ENCODE measurements at regions not wholly inside any gene's neighbourhood (a gene's known extent, or its start where the extent isn't known, plus 50 kb on each side); places are given as distances from the start of the nearest gene placed in this dataset.
A peak's percentile ranks its signal among the peaks of the same experiment; 100 is the strongest.
"Not testable (repeated sequence)": the region's sequence is repeated elsewhere in the genome, so short reads cannot be mapped to it uniquely, and the experiment has no call there.

DNA sequence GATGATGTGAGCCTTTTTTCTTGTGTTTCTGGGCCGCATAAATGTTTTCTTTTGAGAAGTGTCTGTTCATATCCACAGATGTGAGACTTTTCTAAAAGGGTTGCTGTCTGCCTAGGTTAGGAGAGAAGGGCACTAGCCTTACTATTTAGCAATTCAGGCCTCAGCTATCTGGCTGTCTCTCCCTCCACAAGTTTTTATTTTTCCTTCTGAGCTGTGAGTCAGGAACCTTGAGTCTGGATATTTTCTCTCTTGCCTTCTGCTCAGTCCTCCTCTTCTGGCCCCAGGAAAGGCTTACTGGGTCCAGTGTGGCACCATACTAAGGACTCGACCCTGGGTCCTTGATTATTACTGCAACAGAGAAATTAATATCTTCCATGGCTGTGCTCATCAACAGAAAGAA is 187.6 kb downstream of the CSNK1G3 start:
- H3K9ac ChIP-seq (ENCODE audit: low read length), result no peak overlapping the region
- no peak overlapping the region for H3K4me3 ChIP-seq (ENCODE audit: low read length)
- H3K79me1 ChIP-seq (ENCODE audit: low read length), result no peaks in the 10 kb centered on the region
- no peak overlapping the region for H2AK5ac ChIP-seq (ENCODE audit: low read length)
- no peak overlapping the region for H3K23ac ChIP-seq (ENCODE audit: low read length)
- H3K18ac ChIP-seq (ENCODE audit: low read length), result no peak overlapping the region
- no peaks in the 10 kb centered on the region for H3K4me1 ChIP-seq (ENCODE audit: control insufficient read depth, low read depth, low read length)
- no peak overlapping the region for H3K56ac ChIP-seq (ENCODE audit: low read length)
- whole genome bisulfite sequencing (ENCODE audit: extremely low coverage, insufficient coverage, low lambda C conversion rate), result no CpG with 5 or more reads among the region's 2 CpGs
- H3K4me2 ChIP-seq (ENCODE audit: low read length), result no peak overlapping the region
- H3K79me2 ChIP-seq (ENCODE audit: control insufficient read depth, insufficient read depth, low read length), result no peaks in the 10 kb centered on the region
- no peak overlapping the region for H2BK15ac ChIP-seq (replicated peaks; ENCODE audit: low read depth)
- H3K27me3 ChIP-seq (ENCODE audit: insufficient read depth, low read length, poor library complexity), result no peaks in the 10 kb centered on the region
- H2BK120ac ChIP-seq (ENCODE audit: low read depth, low read length), result no peak overlapping the region
- no peak overlapping the region for H3K4ac ChIP-seq (ENCODE audit: low read depth, low read length)
- no peaks in the 10 kb centered on the region for H3K36me3 ChIP-seq (ENCODE audit: control insufficient read depth, insufficient read depth, low read length)
- no peak overlapping the region for H2BK5ac ChIP-seq (ENCODE audit: low read length)
- no peak overlapping the region for H4K8ac ChIP-seq (ENCODE audit: low read depth, low read length)
- no peak for DNase-seq
- no peak overlapping the region for H4K5ac ChIP-seq (ENCODE audit: low read length)
- no peak overlapping the region for H3K27ac ChIP-seq (ENCODE audit: low read depth, low read length)

DNA sequence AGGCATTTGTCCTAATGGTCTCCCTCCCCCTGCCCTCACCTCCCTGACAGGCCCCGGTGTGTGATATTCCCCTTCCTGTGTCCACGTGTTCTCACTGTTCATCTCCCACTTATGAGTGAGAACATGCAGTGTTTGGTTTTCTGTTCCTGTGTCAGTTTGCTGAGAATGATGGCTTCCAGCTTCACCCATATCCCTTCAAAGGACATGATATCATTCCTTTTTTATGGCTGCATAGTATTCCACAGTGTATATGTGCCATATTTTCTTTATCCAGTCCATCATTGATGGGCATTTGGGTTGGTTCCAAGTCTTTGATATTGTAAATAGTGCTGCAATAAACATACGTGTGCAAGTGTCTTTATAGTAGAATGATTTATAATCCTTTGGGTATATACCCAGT is 187.0 kb downstream of the CSNK1G3 start:
- H2BK15ac ChIP-seq (replicated peaks; ENCODE audit: low read depth); H3K4me2 ChIP-seq (ENCODE audit: low read length); H2BK5ac ChIP-seq (ENCODE audit: low read length); H3K4me3 ChIP-seq (ENCODE audit: low read length); H3K4ac ChIP-seq (ENCODE audit: low read depth, low read length); H3K36me3 ChIP-seq (ENCODE audit: control insufficient read depth, insufficient read depth, low read length); H3K79me2 ChIP-seq (ENCODE audit: control insufficient read depth, insufficient read depth, low read length); H3K79me1 ChIP-seq (ENCODE audit: low read length); H3K56ac ChIP-seq (ENCODE audit: low read length); DNase-seq; H3K23ac ChIP-seq (ENCODE audit: low read length); H3K27ac ChIP-seq (ENCODE audit: low read depth, low read length); H3K27me3 ChIP-seq (ENCODE audit: insufficient read depth, low read length, poor library complexity); H4K5ac ChIP-seq (ENCODE audit: low read length); H2AK5ac ChIP-seq (ENCODE audit: low read length); H3K18ac ChIP-seq (ENCODE audit: low read length); H2BK120ac ChIP-seq (ENCODE audit: low read depth, low read length); H3K4me1 ChIP-seq (ENCODE audit: control insufficient read depth, low read depth, low read length); H3K9ac ChIP-seq (ENCODE audit: low read length); H4K8ac ChIP-seq (ENCODE audit: low read depth, low read length): not testable (repeated sequence)
- no CpG with 5 or more reads among the region's 3 CpGs for WGBS (ENCODE audit: extremely low coverage, insufficient coverage, low lambda C conversion rate)

DNA sequence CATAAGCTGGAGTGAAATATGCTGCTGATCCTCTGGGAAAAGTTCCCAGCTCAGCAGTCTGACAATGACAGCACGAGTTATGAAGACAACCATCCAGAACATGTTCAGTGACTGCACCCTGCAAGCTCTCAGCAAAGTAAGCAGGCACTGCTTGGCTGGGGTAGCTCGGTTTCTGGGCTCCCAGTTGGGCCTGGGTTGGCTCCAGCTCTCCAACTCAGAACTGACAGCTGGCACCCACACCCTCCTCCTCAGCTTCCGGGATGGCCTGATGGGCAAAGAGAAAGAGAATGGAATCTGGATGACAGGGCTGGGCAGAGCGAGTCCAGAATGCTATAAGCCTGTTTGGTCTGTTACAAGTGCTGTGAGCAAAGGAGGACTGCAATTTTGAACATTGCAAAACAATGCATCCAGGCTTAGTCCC is 185.0 kb downstream of the CSNK1G3 start:
- Histone ChIP-seq H4K5ac (ENCODE audit: low read length) (no peak overlapping the region), H2BK5ac (ENCODE audit: low read length) (no peak overlapping the region), H3K79me2 (ENCODE audit: control insufficient read depth, insufficient read depth, low read length) (no peaks in the 10 kb centered on the region), H3K79me1 (ENCODE audit: low read length) (no peaks in the 10 kb centered on the region), H3K18ac (ENCODE audit: low read length) (no peak overlapping the region), H3K4me2 (ENCODE audit: low read length) (no peak overlapping the region), H2AK5ac (ENCODE audit: low read length) (no peak overlapping the region), H2BK15ac (replicated peaks; ENCODE audit: low read depth) (no peak overlapping the region), H3K27me3 (ENCODE audit: insufficient read depth, low read length, poor library complexity) (no peaks in the 10 kb centered on the region), H3K56ac (ENCODE audit: low read length) (no peak overlapping the region), H2BK120ac (ENCODE audit: low read depth, low read length) (no peak overlapping the region), H3K4ac (ENCODE audit: low read depth, low read length) (no peak overlapping the region), H3K36me3 (ENCODE audit: control insufficient read depth, insufficient read depth, low read length) (no peaks in the 10 kb centered on the region), H3K4me1 (ENCODE audit: control insufficient read depth, low read depth, low read length) (no peaks in the 10 kb centered on the region), H4K8ac (ENCODE audit: low read depth, low read length) (no peak overlapping the region), H3K9ac (ENCODE audit: low read length) (no peak overlapping the region), H3K23ac (ENCODE audit: low read length) (no peak overlapping the region), H3K4me3 (ENCODE audit: low read length) (no peak overlapping the region), H3K27ac (ENCODE audit: low read depth, low read length) (no peak overlapping the region)
- no peak for DNase-seq
- no CpG with 5 or more reads among the region's 4 CpGs for WGBS (ENCODE audit: extremely low coverage, insufficient coverage, low lambda C conversion rate)

DNA sequence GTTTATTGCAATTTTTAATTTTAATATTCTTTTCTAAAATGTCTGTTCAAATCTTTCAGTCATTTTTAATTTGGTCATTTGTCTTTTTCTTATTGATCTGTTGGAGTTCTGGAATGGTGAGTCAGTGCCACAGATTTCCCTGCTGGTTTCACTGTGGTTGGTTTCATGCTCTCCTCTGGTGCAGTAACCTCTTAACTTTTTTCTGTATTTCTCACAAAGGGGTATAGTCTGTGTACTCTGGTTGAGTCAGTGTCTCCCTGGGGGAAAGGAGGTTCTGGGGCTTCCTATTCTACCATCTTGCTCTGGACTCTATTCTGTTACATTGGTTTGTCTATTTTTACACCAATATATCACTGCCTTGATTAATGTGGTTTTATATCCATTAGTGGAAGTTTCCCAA is 178.8 kb downstream of the CSNK1G3 start:
- Histone ChIP-seq H3K36me3 (ENCODE audit: control insufficient read depth, insufficient read depth, low read length) (no peaks in the 10 kb centered on the region), H3K4me1 (ENCODE audit: control insufficient read depth, low read depth, low read length) (no peaks in the 10 kb centered on the region), H2BK5ac (ENCODE audit: low read length) (no peak overlapping the region), H2AK5ac (ENCODE audit: low read length) (no peak overlapping the region), H3K79me1 (ENCODE audit: low read length) (no peaks in the 10 kb centered on the region), H3K4me3 (ENCODE audit: low read length) (no peak overlapping the region), H2BK120ac (ENCODE audit: low read depth, low read length) (no peak overlapping the region), H3K79me2 (ENCODE audit: control insufficient read depth, insufficient read depth, low read length) (no peaks in the 10 kb centered on the region), H2BK15ac (replicated peaks; ENCODE audit: low read depth) (no peak overlapping the region), H3K27me3 (ENCODE audit: insufficient read depth, low read length, poor library complexity) (no peaks in the 10 kb centered on the region), H3K4me2 (ENCODE audit: low read length) (no peak overlapping the region), H4K5ac (ENCODE audit: low read length) (no peak overlapping the region), H3K4ac (ENCODE audit: low read depth, low read length) (no peak overlapping the region), H3K27ac (ENCODE audit: low read depth, low read length) (no peak overlapping the region), H3K23ac (ENCODE audit: low read length) (no peak overlapping the region), H4K8ac (ENCODE audit: low read depth, low read length) (no peak overlapping the region), H3K56ac (ENCODE audit: low read length) (no peak overlapping the region), H3K9ac (ENCODE audit: low read length) (no peak overlapping the region), H3K18ac (ENCODE audit: low read length) (no peak overlapping the region)
- DNase-seq, result no peak

- Histone ChIP-seq H3K18ac (ENCODE audit: low read length) (no peak overlapping the region), H3K79me2 (ENCODE audit: control insufficient read depth, insufficient read depth, low read length) (no peaks in the 10 kb centered on the region), H3K9ac (ENCODE audit: low read length) (no peak overlapping the region), H3K27ac (ENCODE audit: low read depth, low read length) (no peak overlapping the region), H3K79me1 (ENCODE audit: low read length) (no peaks in the 10 kb centered on the region), H3K4me1 (ENCODE audit: control insufficient read depth, low read depth, low read length) (no peaks in the 10 kb centered on the region), H3K23ac (ENCODE audit: low read length) (no peak overlapping the region), H4K8ac (ENCODE audit: low read depth, low read length) (no peak overlapping the region), H2BK15ac (replicated peaks; ENCODE audit: low read depth) (no peak overlapping the region), H4K5ac (ENCODE audit: low read length) (no peak overlapping the region), H3K36me3 (ENCODE audit: control insufficient read depth, insufficient read depth, low read length) (no peaks in the 10 kb centered on the region), H2BK5ac (ENCODE audit: low read length) (no peak overlapping the region), H2AK5ac (ENCODE audit: low read length) (no peak overlapping the region), H3K4me3 (ENCODE audit: low read length) (no peak overlapping the region), H3K4me2 (ENCODE audit: low read length) (no peak overlapping the region), H3K4ac (ENCODE audit: low read depth, low read length) (no peak overlapping the region), H3K56ac (ENCODE audit: low read length) (no peak overlapping the region), H2BK120ac (ENCODE audit: low read depth, low read length) (no peak overlapping the region), H3K27me3 (ENCODE audit: insufficient read depth, low read length, poor library complexity) (no peaks in the 10 kb centered on the region)
- DNase-seq, result no peak
Measured at GRCh38 chr5:123681061-123681460, 169.1 kb downstream of the CSNK1G3 start.

- H3K27me3 ChIP-seq (ENCODE audit: insufficient read depth, low read length, poor library complexity), result no peaks in the 10 kb centered on the region
- no peak overlapping the region for H2BK5ac ChIP-seq (ENCODE audit: low read length)
- no peak overlapping the region for H3K27ac ChIP-seq (ENCODE audit: low read depth, low read length)
- no peaks in the 10 kb centered on the region for H3K79me2 ChIP-seq (ENCODE audit: control insufficient read depth, insufficient read depth, low read length)
- H2AK5ac ChIP-seq (ENCODE audit: low read length), result peak overlapping the region; percentile 78
- no peak overlapping the region for H4K5ac ChIP-seq (ENCODE audit: low read length)
- H3K36me3 ChIP-seq (ENCODE audit: control insufficient read depth, insufficient read depth, low read length), result no peaks in the 10 kb centered on the region
- no peak overlapping the region for H2BK15ac ChIP-seq (replicated peaks; ENCODE audit: low read depth)
- no peak overlapping the region for H3K4me2 ChIP-seq (ENCODE audit: low read length)
- H3K4me1 ChIP-seq (ENCODE audit: control insufficient read depth, low read depth, low read length), result peaks cover 4% of the 10 kb centered on the region
- no peak overlapping the region for H3K4ac ChIP-seq (ENCODE audit: low read depth, low read length)
- no CpG with 5 or more reads among the region's 2 CpGs for WGBS (ENCODE audit: extremely low coverage, insufficient coverage, low lambda C conversion rate)
- no peak overlapping the region for H3K23ac ChIP-seq (ENCODE audit: low read length)
- no peak overlapping the region for H3K18ac ChIP-seq (ENCODE audit: low read length)
- H2BK120ac ChIP-seq (ENCODE audit: low read depth, low read length), result no peak overlapping the region
- peak; percentile 44 for DNase-seq
- no peak overlapping the region for H3K4me3 ChIP-seq (ENCODE audit: low read length)
- H3K79me1 ChIP-seq (ENCODE audit: low read length), result no peaks in the 10 kb centered on the region
- H3K9ac ChIP-seq (ENCODE audit: low read length), result no peak overlapping the region
- H4K8ac ChIP-seq (ENCODE audit: low read depth, low read length), result no peak overlapping the region
- peak overlapping the region; percentile 31 for H3K56ac ChIP-seq (ENCODE audit: low read length)
Measured at GRCh38 chr5:123673107-123673506, 161.1 kb downstream of the CSNK1G3 start.

Data from mesendoderm (in vitro differentiated cells).